Gastroesophageal sphincter (tissue), 4 donors: ENCODE measurements at regions not wholly inside any gene's neighbourhood (a gene's known extent, or its start where the extent isn't known, plus 50 kb on each side); places are given as distances from the start of the nearest gene placed in this dataset.

Source experiments
- ATAC-seq: fragments of 150-250 bp; one replicate; pipeline ENCODE4 v1.9.1; 2016; ENCODE audit warnings: mild to moderate bottlenecking, moderate library complexity
- H3K27ac ChIP-seq, 4 donors: fragments of 200-600 bp; sonication (generic) in 3 of 4; 1 replicate in 3 of 4; 2 replicates in 1 of 4; pipeline ENCODE4 v1.5.1; 2016 to 2019
- H3K27me3 ChIP-seq: fragments of 200-600 bp; sonication (generic); one replicate; pipeline ENCODE4 v1.5.1; 2019
- H3K36me3 ChIP-seq, 2 donors: fragments of 200-600 bp; sonication (generic); one replicate each; pipeline ENCODE4 v1.5.1; 2019; ENCODE audit warnings: control low read depth in 1 of 2
- H3K4me1 ChIP-seq, 3 donors: fragments of 200-600 bp; sonication (generic); 1 replicate in 2 of 3; 2 replicates in 1 of 3; pipeline ENCODE4 v1.5.1; 2016 to 2019; ENCODE audit warnings: control low read depth in 2 of 3
- H3K4me3 ChIP-seq, 2 donors: fragments of 200-600 bp; sonication (generic); one replicate each; pipeline ENCODE4 v1.5.1; 2019; ENCODE audit warnings: mild to moderate bottlenecking in 1 of 2, moderate library complexity in 1 of 2
- H3K9me3 ChIP-seq, 3 donors: fragments of 200-600 bp; sonication (generic); one replicate each; pipeline ENCODE4 v1.5.1; 2017 to 2019; ENCODE audit warnings: control low read depth in 2 of 3
- CTCF ChIP-seq, 4 experiments: fragments of 200-600 bp in 2 of 4; fragments of 450-650 bp in 2 of 4; sonication (generic) in 1 of 4; IDR thresholded peaks; one replicate each; pipeline ENCODE4 v1.5.1; 2017 to 2019; ENCODE audit warnings: antibody characterized with exemption in 4 of 4, mild to moderate bottlenecking in 2 of 4, moderate library complexity in 2 of 4
- EP300 ChIP-seq: sonication (generic); formaldehyde crosslinking; IDR thresholded peaks from one replicate; pipeline ENCODE4 v1.6.1; 2017; ENCODE audit warnings: antibody characterized with exemption, mild to moderate bottlenecking
- POLR2A ChIP-seq, 2 donors: fragments of 450-650 bp; IDR thresholded peaks; one replicate each; pipeline ENCODE4 v1.6.1; 2017; ENCODE audit warnings: antibody characterized with exemption in 2 of 2, mild to moderate bottlenecking in 2 of 2, moderate library complexity in 1 of 2
- POLR2AphosphoS5 ChIP-seq: sonication (generic); formaldehyde crosslinking; IDR thresholded peaks from one replicate; pipeline ENCODE4 v1.6.1; 2017; ENCODE audit warnings: antibody characterized with exemption
- WGBS, 2 donors: methylation state at CpG; one replicate each; pipeline ENCODE4 v1.1.5; 2018; ENCODE audit warnings: low coverage in 1 of 2; 5-methylcytosine and 5-hydroxymethylcytosine counted together

GRCh38 chr7:136492366-136492765 is 376.1 kb upstream of the CHRM2 start:
- Histone ChIP-seq H3K9me3 (no peaks in the 10 kb centered on the region), H3K4me1 (no peaks in the 10 kb centered on the region), H3K27me3 (no peaks in the 10 kb centered on the region), H3K27ac (no peak overlapping the region), H3K4me3 (no peak overlapping the region), H3K36me3 (no peaks in the 10 kb centered on the region)
- TF ChIP-seq POLR2A (IDR thresholded peaks at IDR 0.05) (no peak), POLR2AphosphoS5 (no peak)
- ATAC-seq, result no peak
- 70 to 89% methylated on average over 2 to 4 of the region's 4 CpGs for WGBS, 2 donors

DNA sequence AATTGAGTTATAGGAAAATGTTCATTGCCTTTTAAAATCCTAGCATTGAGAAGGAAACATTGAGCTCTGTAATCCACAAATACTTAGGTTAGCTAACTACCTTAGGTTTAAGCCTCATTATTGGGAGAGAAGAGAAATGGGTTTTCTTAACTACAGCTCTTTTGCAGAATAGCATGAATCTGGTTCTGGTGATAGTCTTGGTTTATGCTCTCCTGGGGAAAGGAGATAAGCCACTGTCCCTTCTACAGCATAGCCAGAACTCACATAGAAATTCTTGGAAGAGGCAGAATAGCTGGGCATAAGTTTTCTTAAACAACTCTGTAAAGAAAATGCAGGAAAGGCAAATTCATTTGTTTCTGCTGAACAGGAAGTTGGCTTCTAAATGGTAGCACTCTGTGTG is 378.6 kb upstream of the CHRM2 start:
- no peaks in the 10 kb centered on the region for H3K9me3 ChIP-seq
- ATAC-seq, result no peak
- no peaks in the 10 kb centered on the region for H3K4me1 ChIP-seq
- no peak overlapping the region for H3K27ac ChIP-seq
- no peak for TF ChIP-seq CTCF (IDR thresholded peaks at IDR 0.05)
- TF ChIP-seq POLR2AphosphoS5, result no peak
- no peak for TF ChIP-seq POLR2A (IDR thresholded peaks at IDR 0.05)
- no peak for TF ChIP-seq EP300
- H3K4me3 ChIP-seq, result no peak overlapping the region
- H3K36me3 ChIP-seq, result no peaks in the 10 kb centered on the region
- no peaks in the 10 kb centered on the region for H3K27me3 ChIP-seq

GRCh38 chr7:136480901-136481300 is 387.6 kb upstream of the CHRM2 start:
- Histone ChIP-seq H3K27ac (no peak overlapping the region), H3K4me3 (no peak overlapping the region), H3K36me3 (no peaks in the 10 kb centered on the region), H3K4me1 (no peaks in the 10 kb centered on the region), H3K27me3 (no peaks in the 10 kb centered on the region), H3K9me3 (no peaks in the 10 kb centered on the region)
- TF ChIP-seq POLR2A (IDR thresholded peaks at IDR 0.05) (no peak), CTCF (IDR thresholded peaks at IDR 0.05) (no peak), POLR2AphosphoS5 (no peak), EP300 (no peak)
- WGBS, 2 donors, result 42 to 52% methylated on average over 2 to 4 of the region's 4 CpGs
- ATAC-seq, result no peak

GRCh38 chr7:136479922-136480321 is 388.5 kb upstream of the CHRM2 start:
- Histone ChIP-seq H3K36me3 (no peaks in the 10 kb centered on the region), H3K9me3 (peaks cover 0 to 6% (median 0%) of the 10 kb centered on the region in 3 donors), H3K27ac (no peak overlapping the region), H3K4me3 (no peak overlapping the region), H3K4me1 (no peaks in the 10 kb centered on the region), H3K27me3 (no peaks in the 10 kb centered on the region)
- ATAC-seq, result no peak
- WGBS, 2 donors, result 54 to 71% methylated on average over 2 of the region's 2 CpGs
- TF ChIP-seq CTCF (IDR thresholded peaks at IDR 0.05) (no peak), POLR2AphosphoS5 (no peak), POLR2A (IDR thresholded peaks at IDR 0.05) (no peak), EP300 (no peak)

GRCh38 chr7:136470179-136470578 is 398.3 kb upstream of the CHRM2 start:
- peaks cover 0 to 51% (median 0%) of the 10 kb centered on the region in 3 donors for H3K9me3 ChIP-seq
- WGBS, 2 donors, result 94 to 100% methylated on average over 1 of the region's 1 CpG
- TF ChIP-seq POLR2A (IDR thresholded peaks at IDR 0.05) (no peak), EP300 (no peak), CTCF (IDR thresholded peaks at IDR 0.05) (no peak), POLR2AphosphoS5 (no peak)
- H3K4me1 ChIP-seq, result no peaks in the 10 kb centered on the region
- H3K4me3 ChIP-seq, result no peak overlapping the region
- H3K27me3 ChIP-seq, result no peaks in the 10 kb centered on the region
- no peak for ATAC-seq
- H3K27ac ChIP-seq, result no peak overlapping the region
- H3K36me3 ChIP-seq, result no peaks in the 10 kb centered on the region

GRCh38 chr7:136452949-136453348 is 415.5 kb upstream of the CHRM2 start:
- Histone ChIP-seq H3K9me3 (no peaks in the 10 kb centered on the region), H3K4me3 (no peak overlapping the region), H3K36me3 (no peaks in the 10 kb centered on the region), H3K27me3 (no peaks in the 10 kb centered on the region), H3K27ac (no peak overlapping the region), H3K4me1 (no peaks in the 10 kb centered on the region)
- TF ChIP-seq POLR2AphosphoS5 (no peak), CTCF (IDR thresholded peaks at IDR 0.05) (no peak), POLR2A (IDR thresholded peaks at IDR 0.05) (no peak), EP300 (no peak)
- ATAC-seq, result no peak
- WGBS, 2 donors, result 80 to 86% methylated on average over 3 of the region's 3 CpGs
